Kidney (tissue), 13 donors: ENCODE measurements at regions not wholly inside any gene's neighbourhood (a gene's known extent, or its start where the extent isn't known, plus 50 kb on each side); places are given as distances from the start of the nearest gene placed in this dataset.

Experiments used
- DNase-seq, 5 donors: peaks; one replicate each; pipeline ENCODE4 v3.0.0-alpha.2; 2013 to 2020
- FAIRE-seq: peaks from 2 replicates; lab custom pipeline; 2012; peaks lifted over from hg19 to GRCh38; lab: Jason Lieb, UNC
- H3K27ac ChIP-seq, 2 donors: one replicate each; pipeline ENCODE4 v1.7.0; 2013; ENCODE audit warnings: low read depth in 2 of 2, low read length in 2 of 2, inconsistent platforms in 1 of 2
- H3K27me3 ChIP-seq: one replicate; pipeline ENCODE4 v1.7.1; 2013; ENCODE audit warnings: low read length, inconsistent platforms; ENCODE audit not compliant: control insufficient read depth, insufficient read depth
- H3K36me3 ChIP-seq, 3 donors: one replicate each; pipeline versions ENCODE4 v1.7.0 to v1.7.1; 2013; ENCODE audit warnings: low read length in 3 of 3, control low read depth in 1 of 3, inconsistent platforms in 1 of 3; ENCODE audit not compliant: insufficient read depth in 3 of 3, control insufficient read depth in 2 of 3
- H3K4me1 ChIP-seq, 3 donors: one replicate each; pipeline versions ENCODE4 v1.7.0 to v1.7.1; 2013; ENCODE audit warnings: low read length in 3 of 3, inconsistent platforms in 1 of 3, low read depth in 1 of 3; ENCODE audit not compliant: control insufficient read depth in 2 of 3, insufficient read depth in 2 of 3
- H3K4me3 ChIP-seq, 3 donors: one replicate each; pipeline versions ENCODE4 v1.7.0 to v1.8.1; 2013; ENCODE audit warnings: low read length in 3 of 3, control low read depth in 1 of 3, inconsistent platforms in 1 of 3
- H3K9ac ChIP-seq, 3 donors: one replicate each; pipeline versions ENCODE4 v1.7.0 to v1.7.1; 2013; ENCODE audit warnings: low read length in 3 of 3, control low read depth in 1 of 3, inconsistent platforms in 1 of 3
- H3K9me3 ChIP-seq, 3 donors: one replicate each; pipeline versions ENCODE4 v1.7.0 to v1.7.1; 2013; ENCODE audit warnings: low read length in 3 of 3, control low read depth in 1 of 3, inconsistent platforms in 1 of 3; ENCODE audit not compliant: control insufficient read depth in 2 of 3, insufficient read depth in 1 of 3
- intact Hi-C: fragments of 100-400 bp; cut with DNase I; formaldehyde crosslinking; loops from one replicate; pipeline ENCODE4 v1.11.1; 2022
- TF ChIP-seq, protein P1 (sequence below): IDR thresholded peaks from 3 replicates; pipeline ENCODE4 v1.5.1; 2012; ENCODE audit warnings: mild to moderate bottlenecking, moderate library complexity, borderline replicate concordance; ENCODE audit not compliant: insufficient read depth; ENCODE audit errors: extremely low read depth
- donor health status: control.
- donor health status: control.
- donor health status: control.
- donor health status: control.
- donor health status: control.
- donor health status: DM: yes; HTN: yes; CAD: no.
- donor health status: Normal renal cell carcinoma (clear cell type).

DNA sequence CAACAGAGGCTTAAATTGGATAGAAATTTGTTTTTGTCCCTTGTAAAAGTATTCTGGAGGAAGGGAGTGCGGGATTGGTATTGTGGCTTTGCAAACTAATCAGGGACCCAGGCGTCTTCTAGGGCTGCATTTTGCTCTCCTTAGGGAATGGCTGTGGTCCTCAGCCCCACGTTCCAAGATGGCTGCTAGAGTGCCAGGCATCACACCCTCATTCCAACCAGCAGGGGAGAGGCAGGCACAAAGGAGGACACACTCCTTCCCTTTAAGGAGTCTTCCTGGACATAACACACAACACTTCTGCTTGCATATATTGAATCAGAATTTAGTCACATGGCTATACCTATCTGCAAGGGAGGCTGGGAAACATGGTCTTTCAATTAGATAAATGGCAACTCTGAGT is 174.5 kb upstream of the LYSMD4 start:
- H3K4me1 ChIP-seq = no peaks in the 10 kb centered on the region
- H3K4me3 ChIP-seq = no peak overlapping the region
- TF ChIP-seq, protein P1, sequence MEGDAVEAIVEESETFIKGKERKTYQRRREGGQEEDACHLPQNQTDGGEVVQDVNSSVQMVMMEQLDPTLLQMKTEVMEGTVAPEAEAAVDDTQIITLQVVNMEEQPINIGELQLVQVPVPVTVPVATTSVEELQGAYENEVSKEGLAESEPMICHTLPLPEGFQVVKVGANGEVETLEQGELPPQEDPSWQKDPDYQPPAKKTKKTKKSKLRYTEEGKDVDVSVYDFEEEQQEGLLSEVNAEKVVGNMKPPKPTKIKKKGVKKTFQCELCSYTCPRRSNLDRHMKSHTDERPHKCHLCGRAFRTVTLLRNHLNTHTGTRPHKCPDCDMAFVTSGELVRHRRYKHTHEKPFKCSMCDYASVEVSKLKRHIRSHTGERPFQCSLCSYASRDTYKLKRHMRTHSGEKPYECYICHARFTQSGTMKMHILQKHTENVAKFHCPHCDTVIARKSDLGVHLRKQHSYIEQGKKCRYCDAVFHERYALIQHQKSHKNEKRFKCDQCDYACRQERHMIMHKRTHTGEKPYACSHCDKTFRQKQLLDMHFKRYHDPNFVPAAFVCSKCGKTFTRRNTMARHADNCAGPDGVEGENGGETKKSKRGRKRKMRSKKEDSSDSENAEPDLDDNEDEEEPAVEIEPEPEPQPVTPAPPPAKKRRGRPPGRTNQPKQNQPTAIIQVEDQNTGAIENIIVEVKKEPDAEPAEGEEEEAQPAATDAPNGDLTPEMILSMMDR = no peak
- no peak for DNase-seq
- H3K36me3 ChIP-seq = no peaks in the 10 kb centered on the region
- H3K27ac ChIP-seq = no peak overlapping the region
- no peaks in the 10 kb centered on the region for H3K9me3 ChIP-seq
- no peak for FAIRE-seq
- H3K9ac ChIP-seq = no peak overlapping the region
- intact Hi-C loops = no loop called here
- no peaks in the 10 kb centered on the region for H3K27me3 ChIP-seq

DNA sequence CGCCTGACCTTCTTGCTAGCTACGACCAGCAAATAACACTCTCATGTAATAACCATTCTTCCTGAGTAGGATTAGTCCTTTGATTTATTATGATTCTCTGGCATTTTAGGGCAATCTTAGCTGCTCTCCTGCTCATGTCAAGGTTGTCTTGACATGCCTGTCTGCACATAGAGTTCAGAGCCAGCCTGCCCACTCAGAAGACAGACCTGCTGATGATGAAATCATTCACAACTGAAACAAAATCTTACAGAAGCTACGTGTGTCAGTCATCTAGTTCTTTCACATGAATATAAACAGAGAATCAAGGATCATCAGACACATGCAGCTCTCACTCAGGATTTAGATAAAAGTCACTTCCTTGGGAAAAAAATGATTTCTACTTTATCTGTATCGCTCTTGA is 173.6 kb upstream of the LYSMD4 start:
- Histone ChIP-seq H3K27ac (no peak overlapping the region), H3K4me3 (no peak overlapping the region), H3K27me3 (no peaks in the 10 kb centered on the region), H3K4me1 (no peaks in the 10 kb centered on the region), H3K9ac (no peak overlapping the region), H3K36me3 (no peaks in the 10 kb centered on the region), H3K9me3 (no peaks in the 10 kb centered on the region)
- TF ChIP-seq, protein P1 = no peak
- no peak for DNase-seq
- intact Hi-C loops = no loop called here
- no peak for FAIRE-seq

DNA sequence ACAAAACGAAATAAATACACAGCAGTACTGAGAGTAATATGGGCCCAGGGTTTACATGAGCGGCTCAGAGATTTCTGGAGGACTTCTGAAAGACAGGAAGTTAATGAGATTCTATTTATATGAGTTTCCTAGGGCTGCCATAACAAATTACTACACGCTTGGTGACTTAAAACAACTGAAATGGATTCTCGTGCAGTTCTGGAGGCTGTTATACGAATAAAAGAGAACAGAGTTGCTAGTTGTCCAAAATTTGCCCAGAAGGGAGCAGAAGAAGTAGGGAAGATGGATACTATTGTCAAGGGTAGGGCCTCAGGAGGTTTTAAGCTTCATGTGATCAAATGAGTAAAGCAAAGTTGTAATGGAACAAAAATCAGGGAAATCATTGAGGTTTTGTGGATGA is 173.1 kb upstream of the LYSMD4 start:
- FAIRE-seq (no peak), DNase-seq (peak in 1 of 5 donors; percentile 34)

More for the DNA sequence above, 173.1 kb upstream of the LYSMD4 start:
- intact Hi-C loops = no loop called here
- Histone ChIP-seq H3K9ac (no peak overlapping the region), H3K4me3 (no peak overlapping the region), H3K9me3 (no peaks in the 10 kb centered on the region), H3K4me1 (no peaks in the 10 kb centered on the region), H3K27ac (no peak overlapping the region), H3K27me3 (no peaks in the 10 kb centered on the region), H3K36me3 (no peaks in the 10 kb centered on the region)
- TF ChIP-seq, protein P1 = no peak
